Activated CD8-positive, alpha-beta memory T cell treated with anti-CD3 and anti-CD28 coated beads for 36 hours (primary cell): ENCODE measurements at regions not wholly inside any gene's neighbourhood (a gene's known extent, or its start where the extent isn't known, plus 50 kb on each side); places are given as distances from the start of the nearest gene placed in this dataset.

Experiments
- CTCF ChIA-PET: fragments of 350-600 bp; sonication (Branson Sonifier 250); formaldehyde crosslinking; loops from one replicate; lab custom pipeline; 2021; ENCODE audit warnings: antibody characterized with exemption; lab: Charles Lee
- POLR2A ChIA-PET: fragments of 350-600 bp; sonication (Branson Sonifier 250); formaldehyde crosslinking; loops from one replicate; lab custom pipeline; 2021; ENCODE audit warnings: antibody characterized with exemption; lab: Charles Lee

- POLR2A ChIA-PET: no interaction called here
- CTCF ChIA-PET: no interaction called here
These were observed 410.5 kb downstream of the LMO4 start for GRCh38 chr1:87739141-87739540.

GRCh38 chr1:87739704-87740103 is 411.0 kb downstream of the LMO4 start:
- CTCF ChIA-PET: no interaction called here

DNA sequence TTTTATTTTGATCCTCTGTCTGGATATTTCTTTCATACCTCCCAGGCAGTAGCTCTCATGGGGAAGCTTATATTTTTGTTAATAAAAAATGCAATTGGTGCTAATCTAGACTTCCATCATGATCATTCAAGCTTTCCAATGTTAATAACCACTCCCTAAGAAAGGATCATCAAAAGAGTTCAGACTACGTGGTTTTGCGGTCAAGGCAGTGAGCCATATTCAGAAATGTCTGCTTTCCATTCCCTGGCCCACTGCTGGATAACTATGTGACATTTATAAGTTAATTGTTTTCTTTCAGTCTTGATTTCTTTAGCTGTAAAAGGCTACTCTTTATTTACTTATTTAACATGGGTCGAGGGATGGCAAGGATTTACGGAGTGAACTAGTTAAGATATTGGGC is 414.6 kb downstream of the LMO4 start:
- ChIA-PET CTCF (no interaction called here), POLR2A (no interaction called here)

More at GRCh38 chr1:87739704-87740103, 411.0 kb downstream of the LMO4 start:
- POLR2A ChIA-PET: no interaction called here

GRCh38 chr1:87744056-87744455 is 415.4 kb downstream of the LMO4 start:
- POLR2A ChIA-PET: no interaction called here
- CTCF ChIA-PET: no interaction called here

DNA sequence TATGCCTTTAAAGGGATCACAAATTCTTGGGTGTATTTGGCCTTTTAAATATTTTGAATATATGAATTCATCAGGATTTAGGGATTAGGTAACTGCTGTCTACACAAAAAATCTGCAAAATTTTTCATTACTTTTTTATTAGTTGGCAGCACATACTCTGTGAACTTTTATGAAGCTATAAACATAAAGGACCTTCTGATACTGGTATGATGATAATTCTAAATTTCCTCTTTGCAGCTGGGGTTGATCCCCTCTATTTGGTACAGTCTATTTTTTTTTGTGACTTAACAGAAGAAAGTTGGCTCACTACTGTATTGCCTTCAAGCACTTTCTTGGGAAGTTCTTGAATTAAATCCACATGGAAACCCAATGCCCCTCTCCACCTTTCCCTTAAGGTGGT is 416.1 kb downstream of the LMO4 start:
- POLR2A ChIA-PET: interaction anchor here (0.5 kb wide), 1 partner anchor 416 kb away, joined by 3 read pairs; the partner anchor contains the start of gene LMO4
- CTCF ChIA-PET: no interaction called here

- ChIA-PET CTCF (interaction anchor here (0.5 kb wide), 1 partner anchor 475 kb away, joined by 3 read pairs; no protein-coding TSS in a partner anchor), POLR2A (no interaction called here)
These were observed 424.7 kb downstream of the LMO4 start for GRCh38 chr1:87753366-87753765.

DNA sequence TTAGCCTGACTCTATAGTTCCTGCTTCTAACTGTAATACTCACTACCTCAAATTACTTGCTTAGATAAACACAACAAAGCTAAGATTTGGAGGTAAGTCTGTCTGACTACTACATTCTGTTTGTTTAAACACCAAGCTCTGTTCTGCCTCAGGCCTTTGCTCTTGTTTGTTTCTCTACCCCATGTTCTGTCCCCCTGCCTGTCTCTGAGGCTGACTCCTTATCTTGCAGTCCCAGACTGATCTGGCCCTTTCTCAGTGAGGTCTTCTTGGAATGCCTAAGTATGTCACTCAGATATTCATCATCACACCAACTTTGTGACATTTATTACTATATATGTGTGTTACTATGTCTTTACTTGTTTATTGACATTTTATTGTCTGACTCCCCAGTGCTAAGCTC is 425.5 kb downstream of the LMO4 start:
- ChIA-PET POLR2A (no interaction called here), CTCF (no interaction called here)

DNA sequence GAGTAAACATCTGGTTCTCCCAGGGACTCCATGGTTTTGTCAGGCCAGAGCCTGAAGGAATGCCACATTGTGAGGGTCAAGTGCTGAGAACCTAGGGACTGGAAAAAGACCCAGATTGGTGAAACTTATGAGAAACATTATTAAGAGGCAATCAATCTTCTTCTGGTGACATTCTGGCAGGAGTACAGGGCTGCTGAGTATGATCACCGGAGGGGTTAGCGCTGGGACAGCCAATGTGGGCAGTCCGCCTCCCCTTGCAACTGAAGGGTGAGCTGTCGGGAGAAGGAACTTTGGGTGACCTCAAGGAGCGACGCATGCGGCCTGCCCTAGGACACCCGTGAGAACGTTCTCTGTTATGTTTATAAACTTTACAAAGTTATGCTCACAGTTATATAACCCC is 429.0 kb downstream of the LMO4 start:
- POLR2A ChIA-PET: no interaction called here
- CTCF ChIA-PET: no interaction called here

DNA sequence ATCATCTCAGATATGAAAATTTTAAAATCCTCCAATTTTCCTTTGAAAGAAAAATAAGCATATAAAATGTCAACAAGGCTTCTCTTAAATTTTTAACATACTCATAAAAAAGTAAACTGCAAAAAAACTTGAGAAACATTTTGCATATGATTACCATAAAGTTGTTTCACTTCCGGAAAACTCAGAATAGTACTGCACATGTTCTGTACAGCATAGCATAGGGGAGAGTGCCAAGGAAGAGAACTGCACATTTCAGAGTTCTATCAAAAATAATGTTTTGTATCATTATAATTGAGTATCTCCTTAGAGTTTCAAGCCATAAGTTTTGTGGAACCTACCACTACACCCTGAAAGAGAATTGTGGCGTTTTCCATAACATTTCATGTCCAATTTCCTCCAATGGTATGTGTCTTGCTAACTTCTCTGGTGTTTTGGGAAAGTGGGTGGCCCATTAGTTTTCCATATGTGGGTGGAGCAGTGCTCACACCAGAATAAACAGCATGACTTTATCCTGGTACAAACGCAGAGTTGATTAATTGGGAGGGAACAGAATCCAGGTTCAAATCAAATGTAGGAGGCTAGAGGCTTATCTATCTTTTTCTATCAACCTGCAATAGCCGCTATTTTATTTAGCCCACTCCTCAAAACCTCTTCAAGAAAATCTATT is 430.9 kb downstream of the LMO4 start:
- POLR2A ChIA-PET: no interaction called here
- CTCF ChIA-PET: no interaction called here

- CTCF ChIA-PET: no interaction called here
- POLR2A ChIA-PET: no interaction called here
These were observed 431.5 kb downstream of the LMO4 start for GRCh38 chr1:87760155-87760554.

DNA sequence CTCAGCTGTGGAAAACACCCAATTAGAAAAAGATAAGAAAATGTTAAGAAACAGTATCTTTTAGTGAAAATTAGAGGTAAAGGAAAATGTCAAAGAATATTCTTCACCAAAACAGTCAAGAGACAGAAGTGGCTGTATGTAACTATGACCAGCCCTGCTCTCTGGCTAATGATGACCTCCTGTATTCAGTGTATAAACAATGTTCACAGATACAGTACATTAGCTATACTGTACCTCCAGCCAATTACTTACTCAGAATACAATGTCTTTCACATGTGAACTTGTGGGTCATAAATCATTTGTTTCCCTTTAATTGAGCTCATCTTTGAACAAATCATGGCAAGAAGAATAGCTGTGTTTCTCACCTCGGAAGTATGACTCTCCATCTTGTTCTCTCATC is 432.0 kb downstream of the LMO4 start:
- POLR2A ChIA-PET: no interaction called here
- CTCF ChIA-PET: no interaction called here

DNA sequence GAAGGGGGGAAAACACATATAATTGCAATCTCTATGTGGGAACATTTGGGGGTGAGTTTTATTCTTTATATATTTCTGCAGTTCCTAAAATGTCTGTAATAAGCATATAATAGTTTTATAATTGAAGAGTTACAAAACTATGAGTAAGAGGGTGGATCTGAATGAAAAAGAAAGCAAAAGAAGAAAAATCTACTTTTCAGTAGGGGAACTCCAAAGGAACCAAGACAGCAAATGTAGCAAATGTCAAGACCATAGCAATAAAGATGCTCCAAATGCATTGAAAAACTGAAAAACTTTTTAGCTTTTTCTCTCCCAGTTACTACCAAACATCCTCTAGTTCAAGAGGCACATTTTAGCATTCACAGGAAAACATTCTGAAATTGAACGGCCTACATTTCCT is 434.8 kb downstream of the LMO4 start:
- ChIA-PET POLR2A (no interaction called here), CTCF (no interaction called here)

- POLR2A ChIA-PET: no interaction called here
- CTCF ChIA-PET: no interaction called here
These were observed 436.5 kb downstream of the LMO4 start for GRCh38 chr1:87765057-87765680.

- ChIA-PET CTCF (no interaction called here), POLR2A (no interaction called here)
These were observed 437.0 kb downstream of the LMO4 start for GRCh38 chr1:87765681-87766070.

DNA sequence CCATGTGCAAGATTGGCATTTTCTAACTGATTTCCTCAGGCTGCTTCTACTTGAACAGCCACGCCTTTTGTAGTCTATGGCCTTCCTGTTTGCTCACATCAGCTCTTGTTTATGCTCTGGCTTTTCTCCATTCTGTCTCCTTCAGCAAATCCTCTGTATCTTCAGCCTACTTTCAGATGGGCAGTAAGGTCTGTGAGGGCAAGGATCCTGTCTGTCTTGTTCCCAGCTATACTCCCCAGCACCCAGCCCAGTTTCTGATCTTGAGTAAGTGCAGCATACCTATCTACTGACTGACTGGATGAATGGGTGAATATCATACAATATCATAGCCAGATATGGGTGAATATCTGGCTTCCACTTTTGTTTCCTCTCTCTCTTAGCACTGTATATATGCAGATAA is 438.1 kb downstream of the LMO4 start:
- ChIA-PET POLR2A (no interaction called here), CTCF (no interaction called here)

DNA sequence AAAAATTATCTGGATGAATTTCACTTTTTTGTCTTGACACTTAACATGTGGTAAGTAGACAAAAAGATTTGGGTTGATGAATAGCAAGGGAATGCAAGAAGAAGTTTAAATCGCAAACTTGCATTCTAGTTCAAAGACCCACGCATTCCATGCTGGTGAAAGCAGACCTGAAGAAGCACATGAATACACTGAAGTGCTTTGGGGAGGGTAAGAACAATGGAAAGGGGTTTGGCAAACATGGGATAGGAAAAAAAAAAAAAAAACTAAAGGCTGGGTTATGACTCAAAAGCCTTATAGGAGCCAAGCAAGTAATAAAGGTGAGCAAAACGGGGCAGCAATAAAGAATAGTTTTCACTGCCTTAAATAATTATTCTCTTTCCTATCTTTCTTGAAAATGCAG is 450.2 kb downstream of the LMO4 start:
- ChIA-PET POLR2A (no interaction called here), CTCF (interaction anchor here (0.7 kb wide), 2 partner anchors 258 to 373 kb away, joined by 3 to 4 read pairs; no protein-coding TSS in a partner anchor)

DNA sequence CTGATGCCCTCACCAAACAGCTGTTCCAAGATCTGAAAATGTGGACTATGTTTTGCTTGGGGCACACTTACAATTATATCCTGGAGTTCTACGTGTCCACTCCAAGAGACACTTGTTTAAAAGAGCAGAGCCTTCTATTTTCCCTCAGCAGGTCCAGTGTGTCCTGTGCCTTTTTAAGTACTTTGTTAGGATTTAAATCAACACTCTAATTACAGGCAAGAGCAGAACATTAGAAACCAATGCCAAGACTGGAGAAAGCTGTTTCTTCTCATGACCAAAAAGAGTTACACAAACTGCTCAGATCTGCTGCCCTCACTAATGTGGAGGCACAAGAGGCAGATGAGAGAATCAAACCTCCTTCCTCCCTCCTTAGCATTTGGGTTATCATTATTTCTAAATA is 452.9 kb downstream of the LMO4 start:
- CTCF ChIA-PET: no interaction called here
- POLR2A ChIA-PET: no interaction called here

DNA sequence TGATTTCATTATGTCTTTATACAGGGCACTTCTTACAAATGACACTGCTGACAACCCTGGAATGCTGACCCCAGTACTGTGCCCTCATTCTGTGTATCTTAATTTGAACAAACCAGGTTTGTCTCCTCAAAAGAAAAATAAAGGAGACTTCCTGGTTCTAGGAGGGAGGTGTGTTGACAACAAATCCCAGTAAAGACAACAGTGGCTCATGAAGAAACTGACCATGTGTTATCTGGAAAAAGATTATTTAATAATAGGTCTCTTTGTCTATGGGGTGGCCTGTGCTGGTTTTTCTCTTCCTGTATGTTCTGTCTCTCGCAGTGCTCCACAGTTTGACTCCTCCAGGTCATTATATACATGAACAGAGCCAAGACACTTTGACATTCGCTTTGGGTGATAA is 454.6 kb downstream of the LMO4 start:
- POLR2A ChIA-PET: no interaction called here
- CTCF ChIA-PET: no interaction called here

DNA sequence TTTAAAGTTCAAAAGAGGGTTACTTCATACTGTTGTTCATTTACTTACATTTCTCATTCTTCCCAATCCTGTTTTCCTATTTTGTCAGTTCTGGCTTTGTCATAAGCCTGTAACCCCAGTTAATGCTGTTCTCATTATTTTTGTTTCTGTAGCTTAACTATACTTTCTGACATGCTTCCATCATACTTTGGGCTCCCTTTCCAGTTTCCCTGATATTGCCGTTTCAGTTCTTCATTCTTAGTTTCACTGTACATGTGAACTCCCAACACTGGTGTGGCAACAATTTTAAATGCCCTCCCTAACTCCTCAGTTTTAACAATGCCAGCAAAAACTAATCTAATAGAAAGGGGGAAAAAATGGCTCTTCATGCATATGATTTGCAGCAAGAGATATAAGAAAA is 456.7 kb downstream of the LMO4 start:
- ChIA-PET POLR2A (no interaction called here), CTCF (no interaction called here)

- ChIA-PET CTCF (no interaction called here), POLR2A (no interaction called here)
These were observed 457.5 kb downstream of the LMO4 start for GRCh38 chr1:87786229-87786628.

DNA sequence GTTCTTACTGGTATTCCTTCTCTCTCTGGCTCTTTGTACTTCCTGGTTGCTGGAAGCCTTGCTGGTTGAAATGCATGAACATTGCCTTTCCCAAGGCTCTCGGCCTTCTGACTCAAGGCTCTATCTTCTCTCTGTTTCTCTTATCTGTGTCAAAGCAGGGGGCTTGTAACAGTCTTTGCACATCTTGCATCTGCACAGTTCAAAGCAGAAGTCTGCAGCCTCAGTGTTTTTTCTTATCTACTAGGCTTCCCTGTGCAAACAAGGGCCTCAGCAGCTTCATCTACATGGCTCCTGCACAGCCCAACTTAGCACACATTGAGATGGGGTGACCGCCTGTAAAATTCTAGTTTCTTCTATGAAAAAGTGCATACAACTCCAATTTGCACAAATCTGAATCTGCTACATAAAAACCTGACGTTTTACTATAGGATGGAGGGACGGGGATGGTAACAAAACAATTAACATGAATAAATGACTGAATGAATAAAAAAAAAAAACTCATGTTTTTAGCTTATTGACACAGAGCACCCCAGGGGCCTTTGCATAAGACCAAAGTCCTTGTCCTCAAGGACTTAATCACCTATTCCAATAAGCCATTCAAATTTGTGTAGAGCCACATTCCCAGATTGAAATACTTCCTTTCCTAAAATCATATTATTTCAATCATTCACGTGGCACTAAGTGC is 458.3 kb downstream of the LMO4 start:
- CTCF ChIA-PET: no interaction called here

More for the DNA sequence above, 458.3 kb downstream of the LMO4 start:
- POLR2A ChIA-PET: no interaction called here
